A673 (cell line): ENCODE measurements at regions not wholly inside any gene's neighbourhood (a gene's known extent, or its start where the extent isn't known, plus 50 kb on each side); places are given as distances from the start of the nearest gene placed in this dataset.

Experiments used
- BruUV-seq: library from RNA; stranded (reverse); fragments of 400-500 nt; replicated peaks from 2 replicates; lab custom pipeline; 2021; lab: Mats Ljungman, UMichigan
- CTCF ChIA-PET: fragments of 300-600 bp; sonication (Branson Sonifier 250); formaldehyde crosslinking; loops from one replicate; lab custom pipeline; 2022; ENCODE audit warnings: antibody characterized with exemption; lab: Charles Lee
- POLR2A ChIA-PET: fragments of 300-600 bp; sonication (Branson Sonifier 250); formaldehyde crosslinking; loops from one replicate; lab custom pipeline; 2022; ENCODE audit warnings: antibody characterized with exemption; ENCODE audit not compliant: low non-redundant PET; lab: Charles Lee
- DNase-seq: peaks from one replicate; pipeline ENCODE4 v3.0.0-alpha.2; 2015; ENCODE audit warnings: low spot score
- H3K27ac ChIP-seq: fragments of 200-600 bp; sonication (generic); 2 replicates; pipeline ENCODE4 v1.5.1; 2016; ENCODE audit warnings: mixed run types, low read depth, mild to moderate bottlenecking, mixed read lengths, antibody characterized with exemption, low read length; ENCODE audit not compliant: poor library complexity, severe bottlenecking
- H3K27me3 ChIP-seq: fragments of 200-600 bp; sonication (generic); replicated peaks from 2 replicates; pipeline ENCODE4 v1.6.1; 2017; ENCODE audit warnings: mixed run types, low read depth, mild to moderate bottlenecking, mixed read lengths, antibody characterized with exemption, low read length; ENCODE audit not compliant: insufficient read depth, poor library complexity
- H3K36me3 ChIP-seq: fragments of 200-600 bp; sonication (generic); 2 replicates; pipeline ENCODE4 v1.6.1; 2016; ENCODE audit warnings: mixed run types, mild to moderate bottlenecking, mixed read lengths, antibody characterized with exemption, low read length; ENCODE audit not compliant: insufficient read depth, poor library complexity, severe bottlenecking
- H3K4me1 ChIP-seq: fragments of 200-600 bp; sonication (generic); 2 replicates; pipeline ENCODE4 v1.6.1; 2017; ENCODE audit warnings: mixed run types, mild to moderate bottlenecking, mixed read lengths, antibody characterized with exemption, low read length; ENCODE audit not compliant: insufficient read depth, poor library complexity, severe bottlenecking
- H3K4me3 ChIP-seq: fragments of 200-600 bp; sonication (generic); 2 replicates; pipeline ENCODE4 v1.5.1; 2016; ENCODE audit warnings: low read depth, mixed run types, mild to moderate bottlenecking, mixed read lengths, low read length; ENCODE audit not compliant: poor library complexity, severe bottlenecking
- H3K9me3 ChIP-seq: fragments of 200-600 bp; sonication (generic); 2 replicates; pipeline ENCODE4 v1.6.1; 2016; ENCODE audit warnings: mixed run types, low read depth, mild to moderate bottlenecking, mixed read lengths, antibody characterized with exemption, low read length; ENCODE audit not compliant: poor library complexity, severe bottlenecking
- CTCF ChIP-seq: fragments of 300-800, 200-600 bp; sonication (generic); conservative IDR thresholded peaks from 2 replicates; pipeline ENCODE4 v1.5.1; 2017; ENCODE audit warnings: low read depth, mild to moderate bottlenecking, antibody characterized with exemption, low read length, moderate library complexity, mixed read lengths
- EZH2 ChIP-seq: fragments of 200-600 bp; sonication (generic); IDR thresholded peaks from 2 replicates; pipeline ENCODE4 v1.6.1; 2017; ENCODE audit warnings: borderline replicate concordance, low read depth, mild to moderate bottlenecking, mixed read lengths, antibody characterized with exemption, low read length; ENCODE audit not compliant: poor library complexity, severe bottlenecking
- intact Hi-C: fragments of 100-400 bp; cut with micrococcal nuclease; formaldehyde crosslinking; loops from one replicate; pipeline ENCODE4 v1.10.0; 2022; ENCODE audit not compliant: unreplicated experiment

- H3K9me3 ChIP-seq: no peaks in the 10 kb centered on the region
- DNase-seq: no peak
- no peak overlapping the region for H3K4me3 ChIP-seq
- BruUV-seq: no TSS peak
- H3K27ac ChIP-seq: no peak overlapping the region
- TF ChIP-seq EZH2: no peak
- TF ChIP-seq CTCF: no peak
- no peaks in the 10 kb centered on the region for H3K4me1 ChIP-seq
- no peaks in the 10 kb centered on the region for H3K36me3 ChIP-seq
- ChIA-PET POLR2A (no interaction called here), CTCF (no interaction called here)
- intact Hi-C loops: no loop called here
- H3K27me3 ChIP-seq: no peaks in the 10 kb centered on the region
Measured at GRCh38 chr5:33205079-33205478, 235.7 kb upstream of the TARS1 start.

- BruUV-seq: no TSS peak
- H3K36me3 ChIP-seq: no peaks in the 10 kb centered on the region
- CTCF ChIA-PET: no interaction called here
Measured at GRCh38 chr5:33205727-33206410, 234.9 kb upstream of the TARS1 start.

GRCh38 chr5:33206962-33207506 is 233.7 kb upstream of the TARS1 start:
- Histone ChIP-seq H3K36me3 (no peaks in the 10 kb centered on the region), H3K9me3 (no peaks in the 10 kb centered on the region), H3K4me1 (no peaks in the 10 kb centered on the region), H3K27me3 (no peaks in the 10 kb centered on the region), H3K27ac (no peak overlapping the region), H3K4me3 (no peak overlapping the region)
- CTCF ChIA-PET: no interaction called here
- intact Hi-C loops: no loop called here
- DNase-seq: no peak
- no TSS peak for BruUV-seq
- no peak for TF ChIP-seq EZH2
- no peak for TF ChIP-seq CTCF
- POLR2A ChIA-PET: no interaction called here

More at GRCh38 chr5:33205727-33206410, 234.9 kb upstream of the TARS1 start:
- Histone ChIP-seq H3K4me3 (no peak overlapping the region), H3K9me3 (no peaks in the 10 kb centered on the region), H3K4me1 (no peaks in the 10 kb centered on the region), H3K27ac (no peak overlapping the region), H3K27me3 (no peaks in the 10 kb centered on the region)
- POLR2A ChIA-PET: no interaction called here
- intact Hi-C loops: no loop called here
- no peak for DNase-seq
- TF ChIP-seq EZH2 (no peak), CTCF (no peak)
